ENCODE measurements at regions not wholly inside any gene's neighbourhood (a gene's known extent, or its start where the extent isn't known, plus 50 kb on each side); places are given as distances from the start of the nearest gene placed in this dataset.
"Not testable (repeated sequence)": the region's sequence is repeated elsewhere in the genome, so short reads cannot be mapped to it uniquely, and the experiment has no call there.

GRCh38 chr4:4048227-4048626 is 178.5 kb downstream of the OTOP1 start:
- H3K9me3 ChIP-seq; CTCF ChIA-PET; H3K9me2 ChIP-seq; H3K4me2 ChIP-seq; H3K36me3 ChIP-seq (replicated peaks in 1 of 2; ENCODE audit: control insufficient read depth in 1 of 2, insufficient read depth in 2 of 2, low read length in 1 of 2); H3K27ac ChIP-seq (ENCODE audit: low read depth in 2 of 2, low read length in 1 of 2); H3F3A ChIP-seq (replicated peaks; ENCODE audit: insufficient read depth); H3K79me2 ChIP-seq (ENCODE audit: insufficient read depth); POLR2A ChIA-PET; DNase-seq; H3K9ac ChIP-seq; H4K20me1 ChIP-seq (ENCODE audit: insufficient read depth); H2AFZ ChIP-seq (ENCODE audit: low read depth); H3K4me1 ChIP-seq (ENCODE audit: control insufficient read depth in 1 of 2, insufficient read depth in 2 of 2, low read depth in 1 of 2, low read length in 1 of 2); H3K4me3 ChIP-seq (ENCODE audit: low read depth in 2 of 2, low read length in 1 of 2): not testable (repeated sequence)
- 2% methylated on average over 7 of the region's 8 CpGs for WGBS (ENCODE audit: low lambda C conversion rate)
- H3K27me3 ChIP-seq (ENCODE audit: insufficient read depth), result peaks cover 11% of the 10 kb centered on the region; the same call in 1 of the 2 replicates

GRCh38 chr4:4050781-4051180 is 175.9 kb downstream of the OTOP1 start:
- not testable (repeated sequence) for H3K4me3 ChIP-seq (ENCODE audit: low read depth in 2 of 2, low read length in 1 of 2)

GRCh38 chr4:4052933-4053332 is 173.8 kb downstream of the OTOP1 start:
- H3F3A ChIP-seq (replicated peaks; ENCODE audit: insufficient read depth); H3K9ac ChIP-seq; H2AFZ ChIP-seq (ENCODE audit: low read depth); H3K79me2 ChIP-seq (ENCODE audit: insufficient read depth); H3K4me1 ChIP-seq (ENCODE audit: control insufficient read depth in 1 of 2, insufficient read depth in 2 of 2, low read depth in 1 of 2, low read length in 1 of 2); H3K4me2 ChIP-seq; H3K27me3 ChIP-seq (ENCODE audit: insufficient read depth); DNase-seq; H3K9me3 ChIP-seq; H3K4me3 ChIP-seq (ENCODE audit: low read depth in 2 of 2, low read length in 1 of 2); H3K9me2 ChIP-seq; CTCF ChIA-PET; H3K36me3 ChIP-seq (replicated peaks in 1 of 2; ENCODE audit: control insufficient read depth in 1 of 2, insufficient read depth in 2 of 2, low read length in 1 of 2); H3K27ac ChIP-seq (ENCODE audit: low read depth in 2 of 2, low read length in 1 of 2); POLR2A ChIA-PET; H4K20me1 ChIP-seq (ENCODE audit: insufficient read depth): not testable (repeated sequence)
- 13% methylated on average over 2 of the region's 2 CpGs for WGBS (ENCODE audit: low lambda C conversion rate)

More at GRCh38 chr4:4050781-4051180, 175.9 kb downstream of the OTOP1 start:
- CTCF ChIA-PET; H3K79me2 ChIP-seq (ENCODE audit: insufficient read depth); H3K4me2 ChIP-seq; H3K4me1 ChIP-seq (ENCODE audit: control insufficient read depth in 1 of 2, insufficient read depth in 2 of 2, low read depth in 1 of 2, low read length in 1 of 2); H3K36me3 ChIP-seq (replicated peaks in 1 of 2; ENCODE audit: control insufficient read depth in 1 of 2, insufficient read depth in 2 of 2, low read length in 1 of 2); DNase-seq; H3K27ac ChIP-seq (ENCODE audit: low read depth in 2 of 2, low read length in 1 of 2); H3F3A ChIP-seq (replicated peaks; ENCODE audit: insufficient read depth); H2AFZ ChIP-seq (ENCODE audit: low read depth); H4K20me1 ChIP-seq (ENCODE audit: insufficient read depth); H3K9me3 ChIP-seq; H3K9ac ChIP-seq; POLR2A ChIA-PET; H3K9me2 ChIP-seq: not testable (repeated sequence)
- 4% methylated on average over 3 of the region's 3 CpGs for WGBS (ENCODE audit: low lambda C conversion rate)
- H3K27me3 ChIP-seq (ENCODE audit: insufficient read depth), result peaks cover 11% of the 10 kb centered on the region; the same call in 1 of the 2 replicates

GRCh38 chr4:4057226-4057625 is 169.5 kb downstream of the OTOP1 start:
- H3F3A ChIP-seq (replicated peaks; ENCODE audit: insufficient read depth); H3K4me2 ChIP-seq; CTCF ChIA-PET; H3K79me2 ChIP-seq (ENCODE audit: insufficient read depth); H3K27ac ChIP-seq (ENCODE audit: low read depth in 2 of 2, low read length in 1 of 2); H2AFZ ChIP-seq (ENCODE audit: low read depth); H3K9me3 ChIP-seq; H3K9me2 ChIP-seq; POLR2A ChIA-PET; H4K20me1 ChIP-seq (ENCODE audit: insufficient read depth); H3K36me3 ChIP-seq (replicated peaks in 1 of 2; ENCODE audit: control insufficient read depth in 1 of 2, insufficient read depth in 2 of 2, low read length in 1 of 2); H3K9ac ChIP-seq; H3K4me1 ChIP-seq (ENCODE audit: control insufficient read depth in 1 of 2, insufficient read depth in 2 of 2, low read depth in 1 of 2, low read length in 1 of 2); H3K27me3 ChIP-seq (ENCODE audit: insufficient read depth); DNase-seq; H3K4me3 ChIP-seq (ENCODE audit: low read depth in 2 of 2, low read length in 1 of 2): not testable (repeated sequence)
- 17% methylated on average over 3 of the region's 3 CpGs for WGBS (ENCODE audit: low lambda C conversion rate)

- H3K9me2 ChIP-seq; H3K9me3 ChIP-seq; H3K79me2 ChIP-seq (ENCODE audit: insufficient read depth); H3K4me2 ChIP-seq; DNase-seq; H3K4me3 ChIP-seq (ENCODE audit: low read depth in 2 of 2, low read length in 1 of 2); H3F3A ChIP-seq (replicated peaks; ENCODE audit: insufficient read depth); H3K36me3 ChIP-seq (replicated peaks in 1 of 2; ENCODE audit: control insufficient read depth in 1 of 2, insufficient read depth in 2 of 2, low read length in 1 of 2); CTCF ChIA-PET; H2AFZ ChIP-seq (ENCODE audit: low read depth); H3K27me3 ChIP-seq (ENCODE audit: insufficient read depth); H3K27ac ChIP-seq (ENCODE audit: low read depth in 2 of 2, low read length in 1 of 2); H3K9ac ChIP-seq; POLR2A ChIA-PET; H3K4me1 ChIP-seq (ENCODE audit: control insufficient read depth in 1 of 2, insufficient read depth in 2 of 2, low read depth in 1 of 2, low read length in 1 of 2); H4K20me1 ChIP-seq (ENCODE audit: insufficient read depth): not testable (repeated sequence)
- 0% methylated on average over 6 of the region's 6 CpGs for WGBS (ENCODE audit: low lambda C conversion rate)
Measured at GRCh38 chr4:4084171-4084570, 142.6 kb downstream of the OTOP1 start.

- H2AFZ ChIP-seq (ENCODE audit: low read depth); H3K9ac ChIP-seq; H3K4me1 ChIP-seq (ENCODE audit: control insufficient read depth in 1 of 2, insufficient read depth in 2 of 2, low read depth in 1 of 2, low read length in 1 of 2); H3K79me2 ChIP-seq (ENCODE audit: insufficient read depth); H3F3A ChIP-seq (replicated peaks; ENCODE audit: insufficient read depth); H3K4me2 ChIP-seq; CTCF ChIA-PET; H3K9me3 ChIP-seq; H3K9me2 ChIP-seq; H4K20me1 ChIP-seq (ENCODE audit: insufficient read depth); POLR2A ChIA-PET; H3K36me3 ChIP-seq (replicated peaks in 1 of 2; ENCODE audit: control insufficient read depth in 1 of 2, insufficient read depth in 2 of 2, low read length in 1 of 2); H3K4me3 ChIP-seq (ENCODE audit: low read depth in 2 of 2, low read length in 1 of 2); H3K27ac ChIP-seq (ENCODE audit: low read depth in 2 of 2, low read length in 1 of 2); DNase-seq; H3K27me3 ChIP-seq (ENCODE audit: insufficient read depth): not testable (repeated sequence)
- 6% methylated on average over 6 of the region's 7 CpGs for WGBS (ENCODE audit: low lambda C conversion rate)
Measured at GRCh38 chr4:4089716-4090419, 136.9 kb downstream of the OTOP1 start.

GRCh38 chr4:4090720-4091119 is 136.0 kb downstream of the OTOP1 start:
- H3K4me3 ChIP-seq (ENCODE audit: low read depth in 2 of 2, low read length in 1 of 2); H3K9me3 ChIP-seq; CTCF ChIA-PET; H3K27ac ChIP-seq (ENCODE audit: low read depth in 2 of 2, low read length in 1 of 2); H3K36me3 ChIP-seq (replicated peaks in 1 of 2; ENCODE audit: control insufficient read depth in 1 of 2, insufficient read depth in 2 of 2, low read length in 1 of 2); H4K20me1 ChIP-seq (ENCODE audit: insufficient read depth); H3F3A ChIP-seq (replicated peaks; ENCODE audit: insufficient read depth); H2AFZ ChIP-seq (ENCODE audit: low read depth); POLR2A ChIA-PET; H3K9me2 ChIP-seq; H3K4me2 ChIP-seq; H3K79me2 ChIP-seq (ENCODE audit: insufficient read depth); DNase-seq; H3K27me3 ChIP-seq (ENCODE audit: insufficient read depth); H3K4me1 ChIP-seq (ENCODE audit: control insufficient read depth in 1 of 2, insufficient read depth in 2 of 2, low read depth in 1 of 2, low read length in 1 of 2); H3K9ac ChIP-seq: not testable (repeated sequence)
- 11% methylated on average over 4 of the region's 4 CpGs for WGBS (ENCODE audit: low lambda C conversion rate)
